Stimulated activated CD8-positive, alpha-beta memory T cell treated with anti-CD3 and anti-CD28 coated beads, Interleukin-4, amount 100 ng/mL, for 48 hours (primary cell): ENCODE measurements at regions not wholly inside any gene's neighbourhood (a gene's known extent, or its start where the extent isn't known, plus 50 kb on each side); places are given as distances from the start of the nearest gene placed in this dataset.

ENCODE experiments used
- DNase-seq: peaks from one replicate; pipeline ENCODE4 v3.0.0-alpha.2; 2020

GRCh38 chr7:25399000-25399750, 170.9 kb upstream of the NPVF start:
- no peak for DNase-seq

GRCh38 chr7:25402532-25402931, 174.2 kb upstream of the NPVF start:
- DNase-seq, result no peak

- no peak for DNase-seq
These were observed 177.4 kb upstream of the NPVF start for GRCh38 chr7:25405736-25406135.

- DNase-seq, result no peak
These were observed 178.8 kb upstream of the NPVF start for GRCh38 chr7:25407053-25407452.

GRCh38 chr7:25408012-25408687, 179.9 kb upstream of the NPVF start:
- no peak for DNase-seq

- DNase-seq, result no peak
These were observed 180.6 kb upstream of the NPVF start for GRCh38 chr7:25408876-25409275.

GRCh38 chr7:25409897-25410636, 181.8 kb upstream of the NPVF start:
- DNase-seq, result no peak

- DNase-seq, result no peak
These were observed 192.5 kb upstream of the NPVF start for GRCh38 chr7:25420771-25421170.

GRCh38 chr7:25424113-25424512, 195.8 kb upstream of the NPVF start:
- DNase-seq, result no peak

- no peak for DNase-seq
These were observed 196.6 kb upstream of the NPVF start for GRCh38 chr7:25424855-25425254.

GRCh38 chr7:25427721-25428120, 199.4 kb upstream of the NPVF start:
- no peak for DNase-seq

GRCh38 chr7:25429731-25430130, 201.4 kb upstream of the NPVF start:
- no peak for DNase-seq

- DNase-seq, result no peak
These were observed 202.1 kb upstream of the NPVF start for GRCh38 chr7:25430200-25430931.

- no peak for DNase-seq
These were observed 203.7 kb upstream of the NPVF start for GRCh38 chr7:25431956-25432450.

GRCh38 chr7:25432807-25433206, 204.5 kb upstream of the NPVF start:
- DNase-seq, result no peak

- DNase-seq, result no peak
These were observed 208.1 kb upstream of the NPVF start for GRCh38 chr7:25436413-25436812.

- DNase-seq, result no peak
These were observed 209.0 kb upstream of the NPVF start for GRCh38 chr7:25437308-25437707.

- no peak for DNase-seq
These were observed 216.7 kb upstream of the NPVF start for GRCh38 chr7:25444991-25445390.

- no peak for DNase-seq
These were observed 220.0 kb upstream of the NPVF start for GRCh38 chr7:25448301-25448700.

GRCh38 chr7:25454020-25454419, 225.7 kb upstream of the NPVF start:
- no peak for DNase-seq

GRCh38 chr7:25454562-25455041, 226.3 kb upstream of the NPVF start:
- DNase-seq, result no peak

GRCh38 chr7:25455683-25456251, 227.5 kb upstream of the NPVF start:
- DNase-seq, result no peak
